H9 (cell line): ENCODE measurements at regions not wholly inside any gene's neighbourhood (a gene's known extent, or its start where the extent isn't known, plus 50 kb on each side); places are given as distances from the start of the nearest gene placed in this dataset.
A peak's percentile ranks its signal among the peaks of the same experiment; 100 is the strongest.

ENCODE experiments used
- DNase-seq: peaks from one replicate; pipeline ENCODE4 v3.0.0-alpha.2; 2017
- H2AFZ ChIP-seq: one replicate; pipeline ENCODE4 v1.6.1; 2013; ENCODE audit warnings: mild to moderate bottlenecking, low read length, control low read depth, moderate library complexity
- H2AK5ac ChIP-seq: 2 replicates; pipeline ENCODE4 v1.6.1; 2013; ENCODE audit warnings: low read length, control low read depth, mixed read lengths; ENCODE audit not compliant: insufficient read length
- H2BK120ac ChIP-seq: one replicate; pipeline ENCODE4 v1.6.1; 2013; ENCODE audit warnings: low read depth, mild to moderate bottlenecking, low read length, control low read depth, inconsistent platforms; ENCODE audit not compliant: poor library complexity, severe bottlenecking
- H2BK12ac ChIP-seq: 2 replicates; pipeline ENCODE4 v1.6.1; 2013; ENCODE audit warnings: low read length, control low read depth, mixed read lengths, low read depth; ENCODE audit not compliant: insufficient read length
- H2BK15ac ChIP-seq: 2 replicates; pipeline ENCODE4 v1.6.1; 2013; ENCODE audit warnings: low read depth, low read length, control low read depth
- H2BK20ac ChIP-seq: one replicate; pipeline ENCODE4 v1.6.1; 2013; ENCODE audit warnings: low read depth, mild to moderate bottlenecking, low read length, control low read depth, inconsistent platforms; ENCODE audit not compliant: poor library complexity, severe bottlenecking
- H2BK5ac ChIP-seq: 2 replicates; pipeline ENCODE4 v1.6.1; 2013; ENCODE audit warnings: low read length, control low read depth, mixed read lengths; ENCODE audit not compliant: insufficient read length
- H3K14ac ChIP-seq: 2 replicates; pipeline ENCODE4 v1.6.1; 2013; ENCODE audit warnings: low read length, control low read depth; ENCODE audit not compliant: insufficient read depth
- H3K18ac ChIP-seq: 2 replicates; pipeline ENCODE4 v1.6.1; 2013; ENCODE audit warnings: low read depth, mild to moderate bottlenecking, mixed read lengths, low read length, control low read depth; ENCODE audit not compliant: insufficient read length
- H3K23ac ChIP-seq: 2 replicates; pipeline ENCODE4 v1.6.1; 2013; ENCODE audit warnings: low read length, control low read depth, mixed read lengths, low read depth; ENCODE audit not compliant: insufficient read length
- H3K23me2 ChIP-seq: 2 replicates; pipeline ENCODE4 v1.6.1; 2013; ENCODE audit warnings: low read depth, mild to moderate bottlenecking, mixed read lengths, low read length, control low read depth; ENCODE audit not compliant: insufficient read length, poor library complexity, severe bottlenecking
- H3K27ac ChIP-seq: 2 replicates; pipeline ENCODE4 v1.5.1; 2013; ENCODE audit warnings: low read length, control low read depth, mixed read lengths, low read depth; ENCODE audit not compliant: insufficient read length
- H3K27me3 ChIP-seq: 2 replicates; pipeline ENCODE4 v1.6.1; 2013; ENCODE audit warnings: low read length, control low read depth, inconsistent platforms; ENCODE audit not compliant: insufficient read depth
- H3K4ac ChIP-seq: 2 replicates; pipeline ENCODE4 v1.6.1; 2013; ENCODE audit warnings: low read depth, mild to moderate bottlenecking, control low read depth, inconsistent platforms, low read length, moderate library complexity
- H3K4me1 ChIP-seq: 2 replicates; pipeline ENCODE4 v1.6.1; 2013; ENCODE audit warnings: low read length, control low read depth, inconsistent platforms; ENCODE audit not compliant: insufficient read depth
- H3K4me2 ChIP-seq: 2 replicates; pipeline ENCODE4 v1.6.1; 2013; ENCODE audit warnings: low read length, control low read depth, mixed read lengths; ENCODE audit not compliant: insufficient read length, insufficient read depth
- H3K56ac ChIP-seq: 2 replicates; pipeline ENCODE4 v1.6.1; 2013; ENCODE audit warnings: low read depth, mild to moderate bottlenecking, mixed read lengths, low read length, control low read depth; ENCODE audit not compliant: insufficient read length
- H3K79me1 ChIP-seq: 2 replicates; pipeline ENCODE4 v1.6.1; 2013; ENCODE audit warnings: low read depth, mild to moderate bottlenecking, moderate library complexity, low read length, control low read depth, inconsistent platforms; ENCODE audit not compliant: insufficient read depth, poor library complexity, severe bottlenecking
- H3K79me2 ChIP-seq: 2 replicates; pipeline ENCODE4 v1.6.1; 2013; ENCODE audit warnings: low read length, control low read depth, inconsistent platforms; ENCODE audit not compliant: insufficient read depth
- H3K9ac ChIP-seq: 2 replicates; pipeline ENCODE4 v1.6.1; 2013; ENCODE audit warnings: low read length, control low read depth, mixed read lengths; ENCODE audit not compliant: insufficient read length; ENCODE audit errors: extremely low read depth
- H3K9me3 ChIP-seq: one replicate; pipeline ENCODE4 v1.6.1; 2013; ENCODE audit warnings: low read depth, low read length, inconsistent platforms; ENCODE audit not compliant: control insufficient read depth
- H3T11ph ChIP-seq: one replicate; pipeline ENCODE4 v1.6.1; 2013; ENCODE audit warnings: mild to moderate bottlenecking, low read length, control low read depth, inconsistent platforms
- H4K20me1 ChIP-seq: one replicate; pipeline ENCODE4 v1.6.1; 2013; ENCODE audit not compliant: control insufficient read depth, insufficient read length, insufficient read depth
- H4K5ac ChIP-seq: 2 replicates; pipeline ENCODE4 v1.6.1; 2013; ENCODE audit warnings: low read depth, mild to moderate bottlenecking, mixed read lengths, low read length, control low read depth; ENCODE audit not compliant: insufficient read length
- H4K8ac ChIP-seq: replicated peaks from 2 replicates; pipeline ENCODE4 v1.6.1; 2013; ENCODE audit warnings: low read length, control low read depth, mixed read lengths, low read depth; ENCODE audit not compliant: insufficient read length
- H4K91ac ChIP-seq: 2 replicates; pipeline ENCODE4 v1.6.1; 2013; ENCODE audit warnings: low read depth, mild to moderate bottlenecking, moderate library complexity, mixed read lengths, low read length, control low read depth; ENCODE audit not compliant: insufficient read length
- H3K27ac Mint-ChIP-seq, 3 experiments: 2 replicates in 2 of 3; 3 replicates in 1 of 3; pipeline ENCODE4 v1.8.0; 2020 to 2021; ENCODE audit warnings: mixed read lengths in 3 of 3, mild to moderate bottlenecking in 1 of 3, moderate library complexity in 1 of 3
- H3K27me3 Mint-ChIP-seq: 2 replicates; pipeline ENCODE4 v1.8.0; 2021; ENCODE audit warnings: low read depth, mild to moderate bottlenecking, moderate library complexity, mixed read lengths
- H3K36me3 Mint-ChIP-seq, 3 experiments: 2 replicates in 2 of 3; 3 replicates in 1 of 3; pipeline ENCODE4 v1.8.0; 2020 to 2021; ENCODE audit warnings: low read depth in 3 of 3, mixed read lengths in 3 of 3; ENCODE audit not compliant: insufficient read depth in 1 of 3
- H3K4me1 Mint-ChIP-seq, 2 experiments: 2 replicates each; pipeline ENCODE4 v1.8.0; 2020; ENCODE audit warnings: mixed read lengths in 2 of 2
- H3K4me3 Mint-ChIP-seq, 2 experiments: 2 replicates in 1 of 2; 3 replicates in 1 of 2; pipeline ENCODE4 v1.8.0; 2020 to 2021; ENCODE audit warnings: mild to moderate bottlenecking in 2 of 2, mixed read lengths in 2 of 2, moderate library complexity in 1 of 2
- H3K9me3 Mint-ChIP-seq, 2 experiments: 2 replicates in 1 of 2; 3 replicates in 1 of 2; pipeline ENCODE4 v1.8.0; 2020; ENCODE audit warnings: mild to moderate bottlenecking in 2 of 2, mixed read lengths in 2 of 2, moderate library complexity in 1 of 2
- WGBS: extraction: QIAGEN DNeasy Blood & Tissue Kit; methylation state at CpG from one replicate; pipeline ENCODE4 v1.1.7; 2013; ENCODE audit warnings: missing lambda C conversion rate, low lambda C conversion rate, mixed read lengths; ENCODE audit not compliant: insufficient read length; ENCODE audit errors: extremely low coverage; 5-methylcytosine and 5-hydroxymethylcytosine counted together
- TF ChIP-seq, protein P1 (sequence below): fragments of 200-600 bp; sonication (generic); conservative IDR thresholded peaks from 3 replicates; pipeline ENCODE4 v1.8.0; 2021; ENCODE audit warnings: antibody characterized with exemption, mild to moderate bottlenecking

DNA sequence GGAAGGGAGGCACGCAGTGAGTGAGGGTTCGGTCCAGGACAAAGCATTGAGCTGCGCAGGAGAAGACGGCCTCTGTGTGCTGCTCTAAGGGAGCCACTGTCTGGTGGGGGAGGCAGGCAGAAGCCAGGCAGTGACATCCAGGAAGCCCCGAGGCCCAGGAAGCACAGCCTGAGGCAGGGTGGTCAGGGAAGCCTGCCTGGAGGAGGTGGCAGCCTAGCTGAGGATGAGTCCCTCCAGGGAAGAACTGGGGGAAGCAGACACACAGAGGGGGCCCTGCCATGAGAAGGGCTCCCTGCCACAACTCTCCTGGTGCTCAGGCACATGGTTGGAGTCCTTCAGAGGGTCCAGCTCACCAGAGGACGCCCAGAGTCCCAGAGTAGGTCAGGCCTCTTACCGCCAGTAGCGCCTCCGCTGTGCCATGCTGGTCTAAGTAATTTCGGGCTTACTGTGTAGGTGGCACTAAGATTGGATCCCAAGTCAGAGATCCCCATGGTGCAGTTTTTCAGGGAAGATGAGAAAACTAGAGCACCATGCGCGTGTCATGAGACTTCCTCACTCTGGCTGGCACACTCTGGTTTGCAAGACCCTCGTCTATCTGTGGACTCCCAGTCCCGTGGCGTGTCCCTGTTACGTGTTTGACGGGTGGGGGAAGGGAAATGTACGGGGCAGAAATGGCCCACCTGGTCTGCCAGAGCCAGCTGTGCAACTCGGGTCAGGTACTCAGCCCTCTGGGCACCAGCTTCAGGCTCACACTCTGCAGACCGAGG is 887.2 kb downstream of the BRD1 start:
- no CpG with 5 or more reads among the region's 20 CpGs for WGBS

More for the DNA sequence above, 887.2 kb downstream of the BRD1 start:
- Mint-ChIP-seq H3K9me3 (peaks cover 11% of the 10 kb centered on the region in 2 experiments), H3K4me1 (peaks cover 0 to 7% of the 10 kb centered on the region in 2 experiments; a peak in 1 of 4 replicates), H3K4me3 (no peak overlapping the region; a peak in 1 of 5 replicates), H3K27ac (peak overlapping the region in 2 of 3 experiments; percentile 37 to 83; a peak in 4 of 7 replicates), H3K36me3 (peaks cover 0 to 15% (median 9%) of the 10 kb centered on the region in 3 experiments; a peak in 6 of 7 replicates), H3K27me3 (peaks cover 23% of the 10 kb centered on the region)
- Histone ChIP-seq H2AFZ (no peak overlapping the region), H4K5ac (no peak overlapping the region), H3K4ac (no peak overlapping the region), H3K27me3 (no peaks in the 10 kb centered on the region), H2AK5ac (no peak overlapping the region), H2BK12ac (no peak overlapping the region), H4K20me1 (no peaks in the 10 kb centered on the region), H3K27ac (no peak overlapping the region), H3K14ac (no peak overlapping the region; the same call in 1 of the 2 replicates), H4K91ac (no peak overlapping the region), H3K79me1 (no peaks in the 10 kb centered on the region), H3K9me3 (peaks cover 5% of the 10 kb centered on the region), H2BK120ac (no peak overlapping the region), H2BK15ac (no peak overlapping the region), H3K23me2 (no peaks in the 10 kb centered on the region), H3K18ac (no peak overlapping the region), H3K79me2 (no peaks in the 10 kb centered on the region), H3K56ac (no peak overlapping the region), H3K4me2 (no peak overlapping the region), H3K9ac (no peak overlapping the region), H3T11ph (no peak overlapping the region), H4K8ac (no peak overlapping the region), H2BK20ac (no peak overlapping the region), H3K4me1 (no peaks in the 10 kb centered on the region), H2BK5ac (no peak overlapping the region), H3K23ac (no peak overlapping the region)
- TF ChIP-seq, protein P1, sequence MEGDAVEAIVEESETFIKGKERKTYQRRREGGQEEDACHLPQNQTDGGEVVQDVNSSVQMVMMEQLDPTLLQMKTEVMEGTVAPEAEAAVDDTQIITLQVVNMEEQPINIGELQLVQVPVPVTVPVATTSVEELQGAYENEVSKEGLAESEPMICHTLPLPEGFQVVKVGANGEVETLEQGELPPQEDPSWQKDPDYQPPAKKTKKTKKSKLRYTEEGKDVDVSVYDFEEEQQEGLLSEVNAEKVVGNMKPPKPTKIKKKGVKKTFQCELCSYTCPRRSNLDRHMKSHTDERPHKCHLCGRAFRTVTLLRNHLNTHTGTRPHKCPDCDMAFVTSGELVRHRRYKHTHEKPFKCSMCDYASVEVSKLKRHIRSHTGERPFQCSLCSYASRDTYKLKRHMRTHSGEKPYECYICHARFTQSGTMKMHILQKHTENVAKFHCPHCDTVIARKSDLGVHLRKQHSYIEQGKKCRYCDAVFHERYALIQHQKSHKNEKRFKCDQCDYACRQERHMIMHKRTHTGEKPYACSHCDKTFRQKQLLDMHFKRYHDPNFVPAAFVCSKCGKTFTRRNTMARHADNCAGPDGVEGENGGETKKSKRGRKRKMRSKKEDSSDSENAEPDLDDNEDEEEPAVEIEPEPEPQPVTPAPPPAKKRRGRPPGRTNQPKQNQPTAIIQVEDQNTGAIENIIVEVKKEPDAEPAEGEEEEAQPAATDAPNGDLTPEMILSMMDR: no peak
- no peak for DNase-seq
